NCI-H82 (cell line): ENCODE measurements at regions not wholly inside any gene's neighbourhood (a gene's known extent, or its start where the extent isn't known, plus 50 kb on each side); places are given as distances from the start of the nearest gene placed in this dataset.

Experiments
- DNase-seq: peaks from one replicate; lab custom pipeline; 2025; lab: John Stamatoyannopoulos, UW

DNA sequence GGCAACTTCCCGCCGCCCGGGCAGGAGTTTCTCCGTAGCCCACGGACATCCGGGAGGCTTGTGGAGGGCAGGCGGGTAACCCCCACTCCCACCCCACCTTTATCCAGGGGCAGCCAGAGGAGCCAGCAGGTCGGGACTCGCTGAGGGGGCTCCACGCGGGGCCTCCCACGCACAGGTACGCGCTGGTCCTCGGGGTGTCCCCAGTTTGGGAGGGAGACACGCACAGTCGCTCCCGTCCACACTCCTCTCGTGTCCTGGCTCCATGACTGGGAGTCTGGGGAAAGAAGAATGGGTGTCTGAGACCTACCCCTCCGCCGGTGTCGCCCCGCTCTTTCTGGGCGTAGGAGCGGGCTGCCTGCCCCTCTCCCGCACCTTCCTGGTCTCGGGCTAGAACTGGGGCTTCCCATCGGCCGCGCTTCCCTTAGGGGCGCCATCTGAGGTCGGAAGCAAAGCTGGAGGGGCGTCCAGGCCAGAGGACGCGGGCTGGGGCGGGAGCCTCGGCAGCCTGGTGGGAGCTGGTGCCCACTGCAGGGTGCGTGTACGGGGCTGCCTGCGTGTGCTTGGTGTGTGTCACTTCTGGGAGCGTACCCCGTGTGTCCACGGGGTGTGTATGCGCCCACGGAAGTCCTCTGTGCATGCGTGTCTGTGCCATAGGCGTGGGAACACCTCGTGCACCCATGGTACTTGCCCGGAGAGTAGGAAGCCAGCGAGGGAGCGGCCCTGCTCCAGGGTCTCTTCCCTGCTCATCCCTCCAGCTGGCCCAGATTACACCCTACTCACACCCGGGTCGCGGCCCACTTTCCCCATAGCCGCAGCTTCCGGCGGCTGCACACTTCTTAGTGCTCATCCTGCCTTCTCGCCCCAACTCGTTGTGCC is 73.0 kb upstream of the LEP start:
- peak; percentile 27 for DNase-seq

DNA sequence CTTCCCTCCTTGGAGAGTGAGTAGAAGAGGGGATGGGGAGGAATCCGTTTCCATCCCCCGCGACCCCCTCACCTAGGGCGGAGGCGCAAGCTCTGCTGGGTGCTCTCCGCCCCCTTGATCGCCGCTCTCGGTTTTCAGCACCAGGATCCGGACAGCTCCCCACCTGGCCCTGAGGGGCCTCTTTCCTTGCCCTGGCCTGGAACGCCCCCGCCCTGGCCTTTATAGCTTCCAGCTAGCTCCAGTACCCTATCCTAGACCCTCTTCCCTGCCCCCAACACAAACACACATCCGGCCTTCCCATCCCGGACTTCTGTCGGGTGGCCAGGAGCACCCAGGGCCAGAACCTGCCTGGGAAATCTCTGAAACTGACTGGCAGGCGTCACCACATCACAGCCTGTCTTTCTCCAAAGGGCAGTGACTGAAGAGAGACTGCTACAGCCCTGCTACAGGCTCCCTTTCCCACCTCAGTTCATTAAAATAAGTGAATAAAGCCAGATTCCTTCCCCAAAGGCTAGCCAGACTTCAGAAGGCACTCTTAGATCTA is 72.3 kb upstream of the LEP start:
- no peak for DNase-seq

DNA sequence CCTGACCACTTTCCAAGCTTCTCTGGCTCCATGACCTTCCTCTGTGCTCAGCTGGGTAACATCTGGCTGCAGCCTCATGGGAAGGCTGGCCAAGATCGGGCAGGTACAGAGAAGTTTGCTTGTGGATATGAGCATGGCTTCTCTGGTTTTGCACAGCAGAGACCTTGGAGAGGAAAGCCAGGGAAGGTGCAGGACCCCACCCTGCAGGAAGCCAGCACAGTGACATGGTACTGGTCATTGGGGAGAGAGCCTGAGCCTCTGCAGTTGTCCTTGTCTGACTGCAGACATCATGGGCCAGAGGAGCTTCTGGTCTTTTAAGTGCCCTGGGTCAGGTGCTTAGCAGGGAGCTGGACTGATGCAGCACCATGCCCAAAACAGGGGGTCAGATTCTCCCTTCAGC is 70.6 kb upstream of the LEP start:
- DNase-seq = no peak

DNA sequence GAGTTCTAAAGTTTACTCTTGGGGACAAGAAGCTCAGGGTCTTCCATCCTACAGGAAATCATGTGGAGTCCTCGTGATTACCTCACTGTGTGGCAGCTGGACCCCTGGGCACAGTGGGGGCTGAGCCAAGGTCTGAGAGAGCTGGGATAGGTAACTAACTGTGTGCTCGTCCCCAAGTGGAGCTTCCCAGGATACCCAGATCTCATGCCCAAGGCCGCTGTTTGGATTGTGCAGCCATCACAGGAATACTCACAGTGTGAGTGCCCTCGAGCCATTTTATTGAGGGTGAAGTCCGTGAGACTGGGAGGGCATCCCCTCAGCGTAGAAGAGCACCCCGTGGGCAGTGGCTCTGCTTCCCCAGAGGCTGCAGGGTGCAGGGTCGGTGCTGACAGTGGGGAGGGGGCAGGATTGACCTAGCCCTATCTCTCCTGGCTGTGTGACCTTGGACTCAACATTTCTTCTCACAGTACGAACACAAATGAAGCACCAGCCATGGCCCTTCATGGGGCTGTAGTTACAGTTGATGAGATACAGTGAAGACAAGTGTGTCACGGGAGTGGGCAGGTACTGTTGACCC is 69.6 kb upstream of the LEP start:
- no peak for DNase-seq

DNA sequence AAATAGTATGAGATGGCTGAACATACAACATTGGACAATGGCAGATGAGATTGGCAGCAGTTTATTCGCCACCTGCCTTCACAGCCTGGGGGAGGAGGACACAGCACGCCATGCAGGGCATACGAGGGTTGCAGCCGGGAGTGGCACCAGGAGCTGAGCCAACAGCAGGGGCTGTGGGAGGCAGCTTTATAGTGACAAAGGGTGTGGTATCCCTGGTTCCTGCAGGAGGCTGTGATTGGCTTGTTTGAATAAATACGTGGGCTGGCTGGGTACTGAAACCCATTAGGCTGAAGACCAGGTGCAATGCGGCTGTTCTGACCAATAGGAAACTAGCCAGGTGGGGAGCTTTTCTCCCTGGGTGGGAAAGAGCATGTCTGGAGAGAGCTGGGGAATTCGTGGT is 68.9 kb upstream of the LEP start:
- DNase-seq = no peak

DNA sequence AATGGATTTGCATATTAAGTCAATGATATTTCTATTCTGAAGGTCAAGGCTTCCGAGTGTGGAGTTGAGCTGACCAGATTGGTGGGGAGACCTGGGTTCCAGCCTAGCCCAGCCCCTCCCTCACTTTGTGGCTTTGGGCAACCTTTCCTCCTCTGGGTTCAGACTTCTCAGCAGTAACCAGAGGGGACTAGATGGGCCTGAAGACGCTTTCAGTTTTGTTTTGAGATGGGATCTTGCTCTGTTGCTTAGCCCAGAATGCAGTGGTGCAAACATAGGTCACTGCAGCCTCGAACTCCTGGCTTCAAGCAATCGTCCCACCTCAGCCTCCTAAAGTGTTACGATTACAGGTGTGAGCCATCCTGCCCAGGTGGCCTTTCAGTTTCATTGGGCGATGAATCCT is 68.1 kb upstream of the LEP start:
- no peak for DNase-seq

DNA sequence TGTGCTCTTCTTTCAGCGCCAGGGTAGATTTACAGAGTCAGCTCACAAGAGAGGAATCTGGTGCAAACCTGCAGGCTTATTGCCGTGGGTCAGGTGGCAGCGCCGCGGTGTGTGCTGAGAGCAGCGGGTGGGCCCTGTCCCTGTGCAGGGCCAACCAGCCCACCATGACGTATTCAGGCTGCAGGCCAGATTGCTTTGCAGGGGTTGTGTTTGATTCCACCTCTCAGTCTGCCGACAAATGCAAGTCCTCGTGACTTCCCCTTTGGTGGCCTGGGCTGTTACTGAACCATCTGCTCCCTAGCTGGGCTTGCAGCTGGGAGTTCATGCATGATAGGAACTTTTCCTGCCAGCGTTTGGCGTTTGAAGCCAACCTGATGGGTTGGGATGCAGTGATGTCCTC is 66.7 kb upstream of the LEP start:
- peak; percentile 18 for DNase-seq

DNA sequence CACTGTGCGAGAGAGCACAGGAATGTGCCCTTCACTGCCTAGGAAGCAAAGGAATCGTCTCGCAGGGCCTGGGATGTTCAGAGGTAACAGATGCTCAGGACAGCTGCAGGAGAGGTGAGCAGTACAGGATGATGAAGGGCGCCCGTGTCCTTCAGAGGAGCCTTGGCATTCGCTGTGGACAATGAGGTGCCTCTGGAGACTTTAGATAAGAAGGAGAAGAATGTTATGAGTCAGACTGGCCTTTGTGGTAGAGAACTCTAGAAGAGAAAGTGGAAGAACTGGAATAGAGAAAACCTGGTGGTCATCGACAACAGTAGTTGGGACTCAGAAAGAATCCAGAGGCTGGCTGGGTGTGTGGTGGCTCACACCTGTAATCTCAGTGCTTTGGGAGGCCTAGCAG is 64.4 kb upstream of the LEP start:
- no peak for DNase-seq

DNA sequence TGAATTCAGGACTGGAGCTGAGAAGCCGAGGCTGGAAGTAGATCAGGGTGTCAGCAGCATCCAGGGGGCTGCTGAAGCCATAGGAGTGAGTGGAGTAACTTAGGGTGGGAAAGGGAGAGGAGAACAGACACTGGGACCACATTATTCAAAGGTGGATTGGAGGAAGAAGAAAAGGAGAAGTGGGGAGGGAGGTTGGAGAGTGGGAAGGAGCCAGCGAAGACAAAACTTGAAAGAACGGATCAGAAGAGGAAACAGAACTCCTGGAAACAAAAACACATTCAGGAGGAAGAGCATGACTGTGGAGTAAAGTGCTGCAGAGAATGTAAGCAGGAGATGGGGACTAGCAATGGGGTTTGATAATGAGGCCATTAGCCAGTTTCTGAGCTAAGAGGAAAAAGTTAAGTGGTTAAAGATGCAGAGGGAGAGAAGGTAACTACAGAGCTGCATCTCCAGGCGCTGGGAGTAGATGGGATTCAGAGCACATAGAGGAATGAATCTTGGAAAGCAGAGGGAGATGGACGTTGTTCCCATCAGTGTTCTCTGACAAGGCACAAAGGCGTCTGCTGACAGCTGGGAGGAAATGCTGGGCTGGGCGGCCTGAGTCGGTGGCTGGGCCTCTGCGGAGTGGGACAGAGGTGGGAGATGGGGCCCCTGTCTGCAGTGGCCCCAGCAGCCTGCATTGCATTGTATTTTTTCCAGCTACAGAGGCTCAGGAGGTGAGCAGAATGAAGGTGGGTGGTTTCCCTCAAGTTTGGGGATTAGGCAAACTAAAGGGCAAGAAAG is 63.1 kb upstream of the LEP start:
- DNase-seq = no peak

DNA sequence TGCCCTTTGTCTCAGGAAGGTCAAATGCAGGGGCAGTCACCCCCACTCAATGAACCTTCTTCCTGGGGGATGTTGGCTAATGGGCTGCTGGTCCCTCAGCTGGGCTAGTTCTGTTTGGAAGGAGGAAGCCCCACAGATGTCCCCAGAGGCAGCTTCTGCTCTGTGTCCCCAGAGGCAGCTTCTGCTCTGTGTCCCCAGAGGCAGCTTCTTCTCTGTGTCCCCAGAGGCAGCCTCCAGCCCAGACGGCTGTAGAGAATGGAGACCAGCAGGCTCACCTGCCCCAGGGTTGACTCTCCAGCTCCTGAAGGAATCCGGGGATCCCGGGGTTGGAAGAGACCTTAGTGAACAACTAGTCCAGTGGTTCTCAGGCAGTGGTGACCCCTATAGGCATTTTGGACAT is 62.5 kb upstream of the LEP start:
- no peak for DNase-seq

DNA sequence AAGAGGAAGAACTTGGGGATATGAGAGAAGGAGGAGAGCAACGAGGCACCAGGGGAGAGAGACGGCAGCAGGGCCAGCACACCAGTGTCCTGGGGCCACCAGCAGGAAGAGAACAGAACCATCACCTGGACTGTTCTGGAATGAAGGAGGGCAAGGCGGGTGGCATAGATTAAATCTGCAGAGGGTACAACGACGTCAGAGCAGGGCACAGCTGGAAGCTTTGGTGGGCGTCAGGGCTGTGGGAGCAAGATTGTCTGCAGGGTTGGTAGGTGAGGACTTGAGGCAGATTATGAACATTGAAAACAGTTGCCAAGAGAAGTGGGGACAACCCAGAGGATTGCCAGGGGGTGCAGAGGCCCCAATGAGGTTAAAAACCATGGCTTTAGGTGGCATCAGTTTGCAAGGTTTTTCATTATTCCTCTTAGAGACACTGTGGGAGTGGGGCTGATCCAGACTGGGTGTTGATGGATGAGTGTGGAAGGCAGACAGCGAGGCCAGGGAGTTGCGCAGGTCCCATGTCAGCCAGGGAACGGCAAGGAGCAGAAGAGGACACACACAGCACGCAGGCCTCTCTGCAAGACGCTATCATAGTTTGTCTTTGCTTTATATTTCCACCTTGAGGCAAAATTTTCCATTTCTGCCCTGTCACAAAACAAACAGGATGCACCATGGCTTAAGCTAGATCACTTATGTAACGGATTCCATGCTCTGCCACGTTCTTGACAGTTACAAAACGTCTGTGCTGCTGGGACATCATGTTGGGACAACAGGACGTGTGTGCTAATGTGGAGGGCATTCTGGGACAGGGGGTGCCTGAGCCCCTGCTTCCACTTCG is 52.5 kb upstream of the LEP start:
- no peak for DNase-seq

DNA sequence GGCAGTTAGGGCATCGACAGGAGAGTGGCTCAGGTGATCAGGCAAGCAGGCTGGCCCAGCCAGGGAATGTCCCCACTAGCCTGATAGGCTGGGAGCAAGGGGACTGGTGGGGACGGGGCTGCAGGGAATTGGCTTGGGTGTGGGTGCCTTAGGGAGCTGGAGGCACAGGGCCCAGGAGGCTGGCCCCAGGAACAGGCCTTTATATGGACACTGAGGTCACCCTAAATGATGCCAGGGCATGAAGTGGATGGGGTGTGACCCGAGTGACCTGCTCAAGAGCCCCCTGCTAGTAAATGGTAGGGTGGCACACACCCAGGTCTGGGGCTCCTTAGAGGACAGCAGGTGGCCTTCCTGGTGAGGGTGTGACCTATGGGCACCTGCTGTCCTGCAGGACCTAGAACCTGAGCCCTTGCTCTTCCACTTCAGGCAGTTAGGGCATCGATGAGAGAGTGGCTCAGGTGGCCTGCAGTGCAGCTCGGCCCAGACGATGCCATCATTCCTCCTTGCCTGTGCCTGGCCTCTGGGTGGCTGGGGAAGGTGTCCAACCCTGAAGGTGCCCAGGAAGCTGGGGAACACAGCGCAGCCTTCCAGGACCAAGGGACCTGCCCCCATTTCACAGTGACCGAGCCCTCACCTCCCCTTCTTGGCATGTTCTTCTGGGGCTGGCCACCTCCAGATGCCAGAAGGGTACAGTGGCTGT is 51.7 kb upstream of the LEP start:
- no peak for DNase-seq

DNA sequence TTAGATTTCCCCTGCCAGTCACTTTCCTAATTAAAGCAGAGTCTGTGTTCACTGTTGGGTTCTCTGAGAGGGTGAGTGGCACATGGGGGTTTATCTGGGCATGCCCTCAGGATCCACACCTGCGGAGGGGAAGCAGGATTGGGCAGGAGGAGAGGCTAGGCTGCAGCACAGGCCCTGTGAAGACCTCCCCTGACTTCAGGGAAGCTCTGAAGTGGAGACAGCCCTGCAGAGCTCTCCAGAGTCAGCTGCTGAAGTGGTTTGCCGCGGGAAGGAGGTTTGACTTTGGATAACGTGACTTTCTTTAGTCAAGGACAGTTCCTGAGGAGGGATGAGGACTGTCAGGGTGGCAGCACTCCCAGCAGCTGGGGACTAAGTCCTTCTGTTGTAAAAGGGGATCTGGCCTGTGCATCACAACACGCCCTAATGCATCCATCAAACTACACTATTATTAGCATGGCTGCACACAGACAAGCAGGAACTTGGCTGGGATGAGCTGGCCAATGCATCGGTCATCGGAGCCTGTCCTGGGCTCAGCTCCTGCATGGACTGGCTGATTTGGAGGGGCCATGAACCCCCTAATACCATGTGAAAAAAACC is 50.9 kb upstream of the LEP start:
- DNase-seq = no peak

DNA sequence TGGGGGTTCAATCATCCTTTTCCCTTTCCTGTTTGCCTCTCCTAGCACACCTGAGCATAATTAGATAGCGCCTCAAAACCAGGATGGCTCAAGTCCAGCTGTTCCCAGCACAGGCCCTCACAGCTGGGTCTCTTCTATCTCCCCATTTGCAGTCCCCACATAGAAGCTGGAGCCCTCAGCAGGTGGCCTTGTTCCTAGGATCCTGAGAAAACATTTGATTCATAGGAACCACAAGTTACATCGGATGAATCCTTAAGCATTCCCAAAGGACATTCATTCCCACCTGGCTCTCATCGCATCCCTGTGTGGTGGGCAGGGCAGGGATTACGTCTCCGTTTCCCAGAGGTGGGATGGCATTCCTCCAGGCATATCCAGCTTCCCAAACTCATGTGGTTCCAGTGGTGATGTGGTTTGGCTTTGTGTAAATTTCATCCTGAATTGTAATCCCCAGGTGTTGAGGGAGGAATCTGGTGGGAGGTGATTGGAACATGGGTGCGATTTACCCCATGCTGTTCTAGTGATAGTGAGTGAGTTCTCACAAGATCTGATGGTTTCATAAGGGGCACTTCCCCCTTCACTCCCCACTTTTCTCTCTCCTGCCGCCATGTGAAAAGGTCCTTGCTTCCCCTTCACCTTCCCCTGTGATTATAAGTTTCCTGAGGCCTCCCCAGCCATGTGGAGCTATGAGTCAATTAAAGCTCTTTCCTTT is 49.8 kb upstream of the LEP start:
- no peak for DNase-seq
